Glomerular endothelial cell (primary cell): ENCODE measurements at regions not wholly inside any gene's neighbourhood (a gene's known extent, or its start where the extent isn't known, plus 50 kb on each side); places are given as distances from the start of the nearest gene placed in this dataset.

ENCODE experiments used
- DNase-seq: peaks from one replicate; pipeline ENCODE4 v3.0.0-alpha.2; 2011; ENCODE audit warnings: low read depth, low spot score; ENCODE audit errors: extremely low read depth

- DNase-seq, result no peak
Observed at GRCh38 chr6:156336089-156336488, 441.1 kb upstream of the ARID1B start.

DNA sequence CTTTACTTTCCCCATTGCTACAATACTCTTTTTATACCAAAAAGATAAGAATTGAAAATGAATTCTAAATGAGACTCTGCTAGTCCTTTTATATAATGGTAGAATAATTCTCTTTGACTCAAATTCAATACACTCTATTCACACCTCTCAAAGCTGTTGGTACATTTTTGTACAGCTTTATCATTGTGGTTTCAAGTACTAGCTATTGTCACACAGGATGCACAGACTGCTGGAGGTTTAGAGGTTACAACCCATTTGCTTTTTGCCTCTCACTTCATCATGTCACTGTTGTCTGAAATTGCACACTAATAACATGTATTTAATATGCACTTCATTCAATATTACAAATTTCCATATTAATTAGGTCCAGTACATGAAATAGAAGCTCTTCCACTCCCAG, 442.2 kb upstream of the ARID1B start:
- no peak for DNase-seq

- no peak for DNase-seq
Observed at GRCh38 chr6:156319707-156320106, 457.5 kb upstream of the ARID1B start.

- no peak for DNase-seq
Observed at GRCh38 chr6:156316583-156317125, 460.5 kb upstream of the ARID1B start.

GRCh38 chr6:156315146-156315545, 462.0 kb upstream of the ARID1B start:
- DNase-seq, result no peak

DNA sequence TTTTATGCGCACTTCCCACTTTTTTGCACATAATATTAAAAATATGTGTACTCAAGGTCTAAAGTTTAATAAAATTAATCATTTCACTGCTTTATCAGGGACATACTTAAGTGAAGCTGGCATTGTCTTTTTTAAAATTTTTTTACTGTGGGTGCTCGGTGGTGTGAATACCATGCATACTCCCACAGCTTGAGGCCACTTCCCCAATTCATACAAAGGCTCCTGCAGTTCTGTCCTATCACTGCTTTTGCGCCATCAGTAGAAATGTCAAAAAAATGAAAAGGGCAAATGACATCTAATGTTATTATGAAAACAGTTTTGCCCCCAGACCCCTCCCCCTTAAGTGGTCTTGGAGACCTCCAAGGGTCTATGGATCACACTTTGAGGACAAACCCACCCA, 464.1 kb upstream of the ARID1B start:
- DNase-seq, result no peak

GRCh38 chr6:156311291-156311690, 465.9 kb upstream of the ARID1B start:
- no peak for DNase-seq

DNA sequence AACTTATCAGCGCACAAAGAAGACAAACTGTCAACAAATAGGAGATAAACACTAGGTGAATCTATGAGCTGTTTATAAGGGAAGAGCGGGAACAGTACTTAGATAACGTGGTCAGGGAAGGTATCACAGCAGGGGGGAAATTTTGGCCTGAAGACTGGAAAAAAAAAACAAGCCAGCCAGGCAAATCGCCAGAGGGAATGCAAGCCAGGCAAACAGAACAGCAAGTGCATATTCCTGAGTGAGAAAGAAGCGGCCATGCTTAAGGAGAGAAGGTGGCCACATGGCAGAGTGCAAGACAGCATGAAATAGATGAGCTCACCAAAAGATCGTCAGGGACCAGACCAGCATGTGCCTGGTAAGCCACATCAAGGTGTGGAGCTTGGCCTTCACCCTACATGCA, 466.5 kb upstream of the ARID1B start:
- no peak for DNase-seq

GRCh38 chr6:156309017-156309416, 468.2 kb upstream of the ARID1B start:
- no peak for DNase-seq

- DNase-seq, result no peak
Observed at GRCh38 chr6:156308604-156309003, 468.6 kb upstream of the ARID1B start.

DNA sequence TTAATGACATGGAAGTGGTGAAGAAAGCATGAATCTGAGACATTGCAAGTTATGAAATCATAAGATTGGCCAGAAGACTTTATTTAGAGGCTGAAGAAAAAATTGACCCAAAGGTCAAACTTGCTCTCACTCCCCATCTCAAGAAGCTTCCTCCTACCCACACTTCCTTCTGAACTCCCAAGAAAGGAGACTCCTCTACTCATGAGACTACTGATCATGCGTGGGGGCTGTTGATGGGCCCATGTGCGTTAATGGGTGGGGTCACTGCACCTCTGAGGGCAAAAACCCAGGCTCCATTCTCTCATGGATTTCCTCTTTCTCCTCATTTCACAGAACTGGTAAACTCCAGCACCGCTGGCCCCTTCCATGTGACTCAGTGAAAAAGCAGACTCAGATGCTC, 470.6 kb upstream of the ARID1B start:
- DNase-seq, result no peak

DNA sequence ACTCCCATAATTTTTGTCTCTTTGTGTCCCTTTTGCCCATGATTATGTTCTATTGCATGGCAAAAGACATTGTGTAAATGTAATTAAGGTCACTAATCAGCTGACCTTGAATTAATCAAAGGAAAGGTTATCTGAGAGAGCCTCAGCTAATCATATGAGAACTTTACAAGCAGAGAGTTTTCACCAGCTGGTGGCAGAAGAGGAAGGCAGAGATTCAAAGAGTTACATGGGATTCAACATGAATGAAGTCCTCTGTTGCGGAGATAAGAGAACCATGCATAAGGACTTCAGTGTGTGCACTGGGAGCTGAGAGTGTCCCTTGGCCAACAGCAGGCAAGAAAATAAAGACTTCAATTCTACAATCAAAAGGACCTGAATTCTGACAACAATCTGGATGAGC, 494.1 kb upstream of the ARID1B start:
- DNase-seq, result no peak

DNA sequence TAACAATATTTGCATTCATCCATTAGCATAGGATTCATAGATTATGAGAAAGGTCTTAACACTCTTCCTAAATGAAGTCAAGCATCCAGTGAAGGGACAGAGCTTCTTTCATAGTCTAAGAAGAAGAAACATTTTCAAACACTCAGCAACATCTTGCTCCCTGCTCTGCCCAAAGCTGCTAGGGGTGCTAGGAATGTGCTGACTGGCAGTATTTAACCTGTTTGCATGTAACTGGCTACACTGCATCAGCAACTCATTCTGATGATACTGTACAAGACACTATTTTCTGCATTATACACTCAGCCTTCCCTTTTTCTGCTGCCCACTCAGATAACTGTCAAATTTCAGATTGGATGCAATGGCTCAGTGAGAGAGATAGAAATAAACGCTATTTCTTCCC, 495.1 kb upstream of the ARID1B start:
- no peak for DNase-seq

- no peak for DNase-seq
Observed at GRCh38 chr6:156281266-156281665, 495.9 kb upstream of the ARID1B start.

DNA sequence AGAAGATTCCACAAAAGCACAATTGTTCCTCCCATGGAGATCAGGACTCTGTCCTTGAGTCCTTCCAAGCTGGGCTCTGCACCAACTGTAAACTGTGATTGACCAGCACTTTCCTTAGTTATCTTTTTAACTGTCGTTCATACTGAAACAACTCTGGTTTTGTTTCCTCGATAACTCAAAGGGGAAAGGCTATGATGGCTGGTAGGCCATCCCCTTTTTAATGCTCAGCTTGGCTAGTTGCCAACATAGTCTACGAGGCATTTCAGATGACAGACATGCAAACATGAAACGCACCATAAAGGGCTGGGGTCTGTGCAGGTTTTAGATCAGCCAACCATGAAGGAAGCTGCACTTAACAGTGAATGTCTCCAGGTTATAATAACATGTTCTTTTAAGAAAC, 497.1 kb upstream of the ARID1B start:
- no peak for DNase-seq

- no peak for DNase-seq
Observed at GRCh38 chr6:156279261-156279969, 497.8 kb upstream of the ARID1B start.

- DNase-seq, result no peak
Observed at GRCh38 chr6:156273065-156273711, 504.0 kb upstream of the ARID1B start.

DNA sequence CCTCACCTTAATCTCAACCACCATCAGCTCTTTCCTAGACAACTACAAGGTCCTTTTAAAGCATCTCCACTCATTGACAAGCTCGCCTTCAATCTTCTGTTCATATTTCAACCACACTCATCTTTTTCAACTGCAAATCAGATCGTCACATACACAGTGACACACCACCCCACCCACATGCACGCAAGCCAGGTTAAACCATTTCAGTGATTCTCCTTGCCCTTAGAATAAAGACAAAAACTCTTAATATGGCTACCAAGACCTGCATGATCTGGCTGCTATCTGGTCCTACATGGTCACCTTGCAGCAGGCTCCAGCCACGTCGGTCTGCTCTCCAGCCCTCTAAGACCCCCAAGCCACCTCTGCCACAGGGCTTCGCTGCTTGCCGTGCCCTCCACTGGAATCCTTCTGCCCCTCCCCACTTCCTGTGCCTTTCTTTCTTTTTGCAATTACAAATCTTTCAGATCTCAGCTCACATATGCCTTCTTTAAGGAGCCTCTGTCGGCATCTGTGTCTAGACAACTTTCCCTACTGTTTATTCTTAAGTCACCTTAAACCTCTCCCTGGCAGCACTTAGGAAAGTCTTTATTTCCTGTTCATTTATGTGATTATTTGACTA, 507.3 kb upstream of the ARID1B start:
- no peak for DNase-seq

GRCh38 chr6:156268849-156269248, 508.3 kb upstream of the ARID1B start:
- DNase-seq, result no peak

- no peak for DNase-seq
Observed at GRCh38 chr6:156262014-156262413, 515.2 kb upstream of the ARID1B start.

DNA sequence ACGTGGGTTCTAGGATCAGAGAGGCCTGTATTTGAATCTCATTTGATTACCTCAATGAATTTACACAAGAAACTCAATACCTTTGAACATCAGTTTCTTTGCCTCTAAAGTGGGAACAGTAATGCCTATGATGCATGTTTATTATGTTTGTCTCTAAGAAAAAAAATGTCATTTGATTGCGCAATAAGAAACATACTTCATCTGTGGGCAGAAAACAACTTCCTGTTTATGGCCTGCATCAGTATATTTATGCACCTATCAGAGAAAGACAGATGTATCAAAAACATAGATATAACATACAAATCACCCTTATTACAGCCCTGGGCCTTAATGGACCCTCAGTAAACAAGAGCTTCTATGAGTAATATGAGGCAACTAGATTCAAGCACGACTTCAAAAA, 516.4 kb upstream of the ARID1B start:
- no peak for DNase-seq

DNA sequence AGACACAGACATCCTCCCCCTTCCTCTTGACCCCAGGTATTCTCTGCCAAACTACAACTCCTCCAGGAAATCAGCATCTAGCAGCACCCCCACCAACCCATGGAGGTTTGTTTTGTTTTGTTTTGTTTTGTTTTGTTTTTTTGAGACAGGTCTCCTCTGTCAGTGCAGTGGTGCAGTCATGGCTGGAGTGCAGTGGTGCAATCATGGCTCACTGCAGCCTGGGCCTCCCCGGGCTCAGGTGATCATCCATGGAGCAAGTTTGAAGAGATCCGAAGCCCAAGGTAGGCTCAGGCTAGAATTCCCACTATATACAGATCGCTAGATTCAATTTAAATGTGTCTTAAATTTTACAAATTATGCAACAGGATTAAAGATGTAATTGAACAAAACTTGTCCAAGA, 518.2 kb upstream of the ARID1B start:
- DNase-seq, result no peak
